ENCODE measurements at regions not wholly inside any gene's neighbourhood (a gene's known extent, or its start where the extent isn't known, plus 50 kb on each side); places are given as distances from the start of the nearest gene placed in this dataset.

DNA sequence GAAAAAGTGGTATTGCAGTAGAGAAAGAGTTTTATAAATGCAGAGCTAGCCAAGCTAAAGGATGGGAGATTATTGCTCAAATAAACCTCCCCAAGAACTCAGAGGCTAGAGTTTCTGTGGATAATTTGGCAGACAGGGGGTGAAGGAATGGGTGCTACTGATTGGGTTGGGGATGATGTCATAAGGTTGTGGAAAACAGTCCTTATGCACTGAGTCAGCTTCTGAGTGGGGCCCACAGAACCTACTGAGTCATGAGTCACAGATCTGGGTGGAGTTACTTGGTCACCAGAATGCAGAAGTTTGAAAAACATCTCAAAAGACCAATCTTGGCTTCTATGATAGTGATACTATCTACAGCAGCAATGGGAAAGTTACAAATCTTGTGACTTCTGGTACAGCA, 1146.7 kb downstream of the TYW1 start:
- H3K4me1 Mint-ChIP-seq = no peaks in the 10 kb centered on the region

DNA sequence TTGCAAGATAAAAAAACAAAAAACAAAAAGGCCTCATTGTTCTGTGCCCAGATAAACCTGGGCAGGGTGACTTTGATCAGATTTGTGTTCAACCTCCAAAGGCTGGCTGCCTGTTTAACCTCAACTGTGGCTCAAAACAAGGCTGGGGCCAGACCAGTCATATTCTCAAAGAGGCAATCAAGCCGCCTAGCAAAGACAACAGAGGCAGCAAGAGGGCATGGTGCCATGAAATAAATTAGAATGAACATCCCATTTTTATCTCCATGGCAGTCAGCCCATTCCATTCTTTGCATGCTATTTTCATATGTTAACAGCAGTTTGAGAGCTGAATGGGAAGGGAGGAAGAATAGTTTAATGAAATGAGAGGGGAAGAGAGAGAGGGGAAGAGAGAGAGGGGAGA, 1150.3 kb downstream of the TYW1 start:
- Mint-ChIP-seq H3K4me1 (no peaks in the 10 kb centered on the region), H3K36me3 (no peaks in the 10 kb centered on the region), H3K27ac (no peak overlapping the region), H3K4me3 (no peak overlapping the region), H3K27me3 (peaks cover 0 to 3% of the 10 kb centered on the region in 2 donors), H3K9me3 (peaks cover 7 to 36% (median 33%) of the 10 kb centered on the region in 3 donors)
- DNase-seq (no peak), ATAC-seq (replicated peaks in 1 of 4) (no peak)
- no peaks in the 10 kb centered on the region for H3K4me1 ChIP-seq (ENCODE audit: control insufficient read depth in 1 of 2, extremely low read depth in 1 of 2, insufficient read depth in 2 of 2, low read length in 2 of 2)
- ChIA-PET POLR2A (no interaction called here), CTCF (no interaction called here)
- no peaks in the 10 kb centered on the region for H3K27me3 ChIP-seq (replicated peaks in 1 of 2; ENCODE audit: control insufficient read depth in 2 of 2, extremely low read depth in 1 of 2, insufficient read depth in 2 of 2, low read length in 1 of 2)
- no peak overlapping the region for H3K4me3 ChIP-seq (ENCODE audit: control insufficient read depth in 1 of 2, extremely low read depth in 1 of 2, low read length in 1 of 2)
- H3K27ac ChIP-seq (ENCODE audit: low read length) = no peak overlapping the region
- WGBS (ENCODE audit: insufficient coverage) = no CpG with 5 or more reads among the region's 1 CpG
- H3K36me3 ChIP-seq (ENCODE audit: control insufficient read depth in 2 of 2, extremely low read depth in 1 of 2, insufficient read depth in 1 of 2, low read length in 1 of 2) = no peaks in the 10 kb centered on the region
- no peaks in the 10 kb centered on the region for H3K9me3 ChIP-seq

More for the DNA sequence above, 1146.7 kb downstream of the TYW1 start:
- no peaks in the 10 kb centered on the region for H3K27me3 ChIP-seq (replicated peaks in 1 of 2; ENCODE audit: control insufficient read depth in 2 of 2, extremely low read depth in 1 of 2, insufficient read depth in 2 of 2, low read length in 1 of 2)
- POLR2A ChIA-PET = no interaction called here
- Mint-ChIP-seq H3K36me3 (no peaks in the 10 kb centered on the region), H3K9me3 (peaks cover 11 to 43% (median 33%) of the 10 kb centered on the region in 3 donors), H3K27ac (no peak overlapping the region), H3K4me3 (no peak overlapping the region), H3K27me3 (no peaks in the 10 kb centered on the region)
- DNase-seq (no peak), ATAC-seq (replicated peaks in 1 of 4) (no peak)
- no peak overlapping the region for H3K27ac ChIP-seq (ENCODE audit: low read length)
- CTCF ChIA-PET = interaction anchor here in 1 of 2 donors (0.6 kb wide), 1 partner anchor 527 kb away, joined by 7 read pairs; no protein-coding TSS in a partner anchor
- H3K4me1 ChIP-seq (ENCODE audit: control insufficient read depth in 1 of 2, extremely low read depth in 1 of 2, insufficient read depth in 2 of 2, low read length in 2 of 2) = no peaks in the 10 kb centered on the region
- no peaks in the 10 kb centered on the region for H3K36me3 ChIP-seq (ENCODE audit: control insufficient read depth in 2 of 2, extremely low read depth in 1 of 2, insufficient read depth in 1 of 2, low read length in 1 of 2)
- H3K4me3 ChIP-seq (ENCODE audit: control insufficient read depth in 1 of 2, extremely low read depth in 1 of 2, low read length in 1 of 2) = no peak overlapping the region
- no peaks in the 10 kb centered on the region for H3K9me3 ChIP-seq

DNA sequence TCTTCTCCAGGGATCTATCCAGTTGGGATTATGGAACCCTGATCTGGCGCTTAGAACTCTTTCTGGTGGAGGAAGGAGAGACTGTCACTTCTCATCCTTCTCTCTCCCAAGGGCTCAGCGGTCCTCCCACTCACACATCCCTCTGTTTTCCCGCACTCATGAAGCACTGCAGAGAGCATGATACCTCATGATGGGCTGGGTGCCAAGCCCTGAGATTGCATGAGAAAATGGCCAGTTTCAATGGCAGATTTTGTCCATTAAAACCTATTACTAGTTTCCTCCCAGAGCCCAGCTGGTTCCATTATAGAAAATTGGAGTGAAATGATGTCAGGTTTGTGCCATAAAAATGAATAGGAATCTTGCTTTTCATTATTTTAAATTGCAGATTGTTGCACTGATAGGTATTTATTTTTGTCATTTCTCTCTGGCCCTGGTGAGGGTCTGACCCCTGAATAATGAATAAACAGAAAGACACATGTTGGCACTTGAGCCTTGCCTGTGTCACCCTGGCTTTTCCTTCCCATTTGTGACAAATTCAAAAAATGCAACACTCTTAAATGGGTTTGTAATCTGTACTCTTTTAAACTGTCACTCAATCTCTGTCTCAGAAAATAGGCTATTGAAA, 1151.1 kb downstream of the TYW1 start:
- POLR2A ChIA-PET = no interaction called here
- Histone ChIP-seq H3K36me3 (ENCODE audit: control insufficient read depth in 2 of 2, extremely low read depth in 1 of 2, insufficient read depth in 1 of 2, low read length in 1 of 2) (no peaks in the 10 kb centered on the region), H3K27me3 (replicated peaks in 1 of 2; ENCODE audit: control insufficient read depth in 2 of 2, extremely low read depth in 1 of 2, insufficient read depth in 2 of 2, low read length in 1 of 2) (no peaks in the 10 kb centered on the region), H3K27ac (ENCODE audit: low read length) (no peak overlapping the region), H3K4me1 (ENCODE audit: control insufficient read depth in 1 of 2, extremely low read depth in 1 of 2, insufficient read depth in 2 of 2, low read length in 2 of 2) (no peaks in the 10 kb centered on the region), H3K4me3 (ENCODE audit: control insufficient read depth in 1 of 2, extremely low read depth in 1 of 2, low read length in 1 of 2) (no peak overlapping the region), H3K9me3 (no peaks in the 10 kb centered on the region)
- Mint-ChIP-seq H3K9me3 (peaks cover 7 to 34% (median 31%) of the 10 kb centered on the region in 3 donors), H3K4me1 (no peaks in the 10 kb centered on the region), H3K4me3 (no peak overlapping the region), H3K27ac (no peak overlapping the region), H3K27me3 (peaks cover 0 to 3% of the 10 kb centered on the region in 2 donors), H3K36me3 (no peaks in the 10 kb centered on the region)
- 100% methylated on average over 1 of the region's 3 CpGs for WGBS (ENCODE audit: insufficient coverage)
- no peak for DNase-seq
- CTCF ChIA-PET = no interaction called here
- no peak for ATAC-seq (replicated peaks in 1 of 4)

DNA sequence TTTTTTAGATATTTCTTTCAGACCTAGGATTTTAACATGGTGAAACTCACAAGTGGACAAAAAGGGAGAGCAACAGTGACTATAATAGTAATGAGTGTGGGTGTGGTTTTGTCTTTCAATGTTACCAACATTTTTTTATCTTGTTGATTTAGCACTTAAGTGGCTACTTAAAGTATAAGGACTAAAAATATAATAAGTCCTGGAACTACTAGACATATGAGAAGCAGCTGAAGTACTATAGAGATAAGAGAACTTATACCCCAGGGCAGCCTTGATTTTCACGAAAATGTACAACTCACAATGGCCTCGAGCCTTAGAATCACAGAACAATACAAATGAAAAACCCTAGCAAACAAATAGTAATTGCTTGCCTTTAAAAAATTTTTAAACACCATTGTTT, 1151.8 kb downstream of the TYW1 start:
- H3K9me3 Mint-ChIP-seq = peaks cover 7 to 27% (median 24%) of the 10 kb centered on the region in 3 donors
- peaks cover 0 to 3% of the 10 kb centered on the region in 2 donors for H3K27me3 Mint-ChIP-seq
- Histone ChIP-seq H3K4me1 (ENCODE audit: control insufficient read depth in 1 of 2, extremely low read depth in 1 of 2, insufficient read depth in 2 of 2, low read length in 2 of 2) (no peaks in the 10 kb centered on the region), H3K36me3 (ENCODE audit: control insufficient read depth in 2 of 2, extremely low read depth in 1 of 2, insufficient read depth in 1 of 2, low read length in 1 of 2) (no peaks in the 10 kb centered on the region), H3K4me3 (ENCODE audit: control insufficient read depth in 1 of 2, extremely low read depth in 1 of 2, low read length in 1 of 2) (no peak overlapping the region), H3K9me3 (no peaks in the 10 kb centered on the region), H3K27ac (ENCODE audit: low read length) (no peak overlapping the region), H3K27me3 (replicated peaks in 1 of 2; ENCODE audit: control insufficient read depth in 2 of 2, extremely low read depth in 1 of 2, insufficient read depth in 2 of 2, low read length in 1 of 2) (no peaks in the 10 kb centered on the region)
- H3K4me3 Mint-ChIP-seq = no peak overlapping the region
- ATAC-seq (replicated peaks in 1 of 4) = no peak
- H3K27ac Mint-ChIP-seq = no peak overlapping the region
- H3K36me3 Mint-ChIP-seq = no peaks in the 10 kb centered on the region
- ChIA-PET CTCF (no interaction called here), POLR2A (interaction anchor here in 1 of 2 donors (0.5 kb wide), 1 partner anchor 748 kb away, joined by 7 read pairs; no protein-coding TSS in a partner anchor)
- no CpG with 5 or more reads among the region's 2 CpGs for WGBS (ENCODE audit: insufficient coverage)
- no peaks in the 10 kb centered on the region for H3K4me1 Mint-ChIP-seq
- DNase-seq = no peak

DNA sequence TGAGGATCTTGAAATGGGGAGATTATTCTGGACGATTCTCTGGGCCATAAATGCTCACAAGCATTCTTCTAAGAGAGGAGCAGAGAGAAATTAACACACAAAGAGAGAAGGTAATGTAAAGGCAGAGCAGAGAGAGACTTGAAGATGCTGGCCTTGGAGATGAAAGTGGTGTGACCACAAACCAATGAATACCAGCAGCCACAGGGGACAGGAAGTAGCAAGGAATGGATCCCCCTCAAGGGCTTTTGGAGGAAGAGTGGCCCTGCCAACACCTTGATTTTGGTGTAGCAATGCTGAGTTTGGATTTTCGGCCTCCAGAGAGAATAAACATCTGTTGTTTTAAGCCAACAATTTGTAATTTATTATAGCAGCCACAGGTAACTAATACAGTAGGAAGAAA, 1155.6 kb downstream of the TYW1 start:
- ATAC-seq (replicated peaks in 1 of 4) = no peak
- H3K36me3 Mint-ChIP-seq = no peaks in the 10 kb centered on the region
- H3K4me3 Mint-ChIP-seq = no peak overlapping the region
- Histone ChIP-seq H3K27me3 (replicated peaks in 1 of 2; ENCODE audit: control insufficient read depth in 2 of 2, extremely low read depth in 1 of 2, insufficient read depth in 2 of 2, low read length in 1 of 2) (no peaks in the 10 kb centered on the region), H3K9me3 (no peaks in the 10 kb centered on the region), H3K4me1 (ENCODE audit: control insufficient read depth in 1 of 2, extremely low read depth in 1 of 2, insufficient read depth in 2 of 2, low read length in 2 of 2) (no peaks in the 10 kb centered on the region), H3K36me3 (ENCODE audit: control insufficient read depth in 2 of 2, extremely low read depth in 1 of 2, insufficient read depth in 1 of 2, low read length in 1 of 2) (no peaks in the 10 kb centered on the region), H3K27ac (ENCODE audit: low read length) (no peak overlapping the region), H3K4me3 (ENCODE audit: control insufficient read depth in 1 of 2, extremely low read depth in 1 of 2, low read length in 1 of 2) (no peak overlapping the region)
- POLR2A ChIA-PET = no interaction called here
- H3K27me3 Mint-ChIP-seq = peaks cover 0 to 3% of the 10 kb centered on the region in 2 donors
- no peak overlapping the region for H3K27ac Mint-ChIP-seq
- WGBS (ENCODE audit: insufficient coverage) = no CpG with 5 or more reads among the region's 2 CpGs
- no peak for DNase-seq
- CTCF ChIA-PET = no interaction called here
- H3K4me1 Mint-ChIP-seq = no peaks in the 10 kb centered on the region
- H3K9me3 Mint-ChIP-seq = peaks cover 0 to 18% (median 11%) of the 10 kb centered on the region in 3 donors

DNA sequence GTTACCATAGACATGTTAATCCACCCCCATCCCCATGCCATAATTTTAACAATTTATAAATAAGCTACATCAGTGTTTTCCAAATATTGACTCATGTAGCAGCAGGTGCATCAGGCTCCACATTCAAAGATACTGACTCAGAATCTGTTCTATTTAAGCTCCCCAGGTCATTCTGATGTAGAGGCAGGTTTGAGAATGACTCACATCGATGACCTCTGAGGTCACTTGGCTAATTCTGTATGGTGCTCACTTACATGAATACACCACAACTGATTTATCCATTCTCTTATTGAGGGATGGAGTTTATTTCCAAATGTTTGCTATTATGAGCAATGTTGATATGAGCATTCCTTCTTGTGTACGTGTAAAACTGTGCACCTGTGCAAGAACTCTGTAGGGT, 1159.0 kb downstream of the TYW1 start:
- H3K9me3 ChIP-seq = no peaks in the 10 kb centered on the region
- no peak overlapping the region for H3K4me3 ChIP-seq (ENCODE audit: control insufficient read depth in 1 of 2, extremely low read depth in 1 of 2, low read length in 1 of 2)
- H3K4me3 Mint-ChIP-seq = no peak overlapping the region
- H3K27me3 ChIP-seq (replicated peaks in 1 of 2; ENCODE audit: control insufficient read depth in 2 of 2, extremely low read depth in 1 of 2, insufficient read depth in 2 of 2, low read length in 1 of 2) = no peaks in the 10 kb centered on the region
- no peaks in the 10 kb centered on the region for H3K27me3 Mint-ChIP-seq
- ChIA-PET POLR2A (no interaction called here), CTCF (no interaction called here)
- DNase-seq (no peak), ATAC-seq (replicated peaks in 1 of 4) (no peak)
- no peaks in the 10 kb centered on the region for H3K36me3 Mint-ChIP-seq
- WGBS (ENCODE audit: insufficient coverage) = no CpG with 5 or more reads among the region's 2 CpGs
- no peaks in the 10 kb centered on the region for H3K4me1 ChIP-seq (ENCODE audit: control insufficient read depth in 1 of 2, extremely low read depth in 1 of 2, insufficient read depth in 2 of 2, low read length in 2 of 2)
- H3K4me1 Mint-ChIP-seq = no peaks in the 10 kb centered on the region
- H3K27ac ChIP-seq (ENCODE audit: low read length) = no peak overlapping the region
- H3K36me3 ChIP-seq (ENCODE audit: control insufficient read depth in 2 of 2, extremely low read depth in 1 of 2, insufficient read depth in 1 of 2, low read length in 1 of 2) = no peaks in the 10 kb centered on the region
- H3K27ac Mint-ChIP-seq = no peak overlapping the region
- peaks cover 0 to 21% (median 12%) of the 10 kb centered on the region in 3 donors for H3K9me3 Mint-ChIP-seq
